Renal cortex interstitium (tissue), 11 donors: ENCODE measurements at regions not wholly inside any gene's neighbourhood (a gene's known extent, or its start where the extent isn't known, plus 50 kb on each side); places are given as distances from the start of the nearest gene placed in this dataset.

Source experiments
- DNase-seq, 11 donors: peaks; one replicate each; pipeline ENCODE4 v3.0.0-alpha.2; 2013; ENCODE audit warnings: low read depth in 9 of 11, low spot score in 4 of 11; ENCODE audit errors: extremely low read depth in 1 of 11

- no peak for DNase-seq
Measured at GRCh38 chr2:2808551-2809058, 477.5 kb upstream of the MYT1L start.

GRCh38 chr2:2806711-2807110, 475.6 kb upstream of the MYT1L start:
- no peak for DNase-seq

GRCh38 chr2:2805263-2805662, 474.2 kb upstream of the MYT1L start:
- no peak for DNase-seq

- DNase-seq = no peak
Measured at GRCh38 chr2:2804528-2804927, 473.5 kb upstream of the MYT1L start.

GRCh38 chr2:2801458-2801857, 470.4 kb upstream of the MYT1L start:
- no peak for DNase-seq

- no peak for DNase-seq
Measured at GRCh38 chr2:2800697-2801096, 469.6 kb upstream of the MYT1L start.

- DNase-seq = no peak
Measured at GRCh38 chr2:2800001-2800400, 468.9 kb upstream of the MYT1L start.

- no peak for DNase-seq
Measured at GRCh38 chr2:2799151-2799697, 468.1 kb upstream of the MYT1L start.

GRCh38 chr2:2798337-2798736, 467.3 kb upstream of the MYT1L start:
- no peak for DNase-seq

- no peak for DNase-seq
Measured at GRCh38 chr2:2797797-2798196, 466.7 kb upstream of the MYT1L start.

GRCh38 chr2:2796207-2796606, 465.1 kb upstream of the MYT1L start:
- no peak for DNase-seq

GRCh38 chr2:2795438-2796091, 464.5 kb upstream of the MYT1L start:
- no peak for DNase-seq

- no peak for DNase-seq
Measured at GRCh38 chr2:2793925-2794560, 463.0 kb upstream of the MYT1L start.

- DNase-seq = no peak
Measured at GRCh38 chr2:2793514-2793913, 462.4 kb upstream of the MYT1L start.

- DNase-seq = no peak
Measured at GRCh38 chr2:2791606-2792005, 460.5 kb upstream of the MYT1L start.

GRCh38 chr2:2791031-2791430, 460.0 kb upstream of the MYT1L start:
- DNase-seq = no peak

- DNase-seq = no peak
Measured at GRCh38 chr2:2788076-2788475, 457.0 kb upstream of the MYT1L start.

GRCh38 chr2:2787301-2787907, 456.3 kb upstream of the MYT1L start:
- DNase-seq = no peak

- DNase-seq = no peak
Measured at GRCh38 chr2:2782007-2782406, 450.9 kb upstream of the MYT1L start.

GRCh38 chr2:2779727-2780126, 448.7 kb upstream of the MYT1L start:
- no peak for DNase-seq
